ENCODE measurements at regions not wholly inside any gene's neighbourhood (a gene's known extent, or its start where the extent isn't known, plus 50 kb on each side); places are given as distances from the start of the nearest gene placed in this dataset.

DNA sequence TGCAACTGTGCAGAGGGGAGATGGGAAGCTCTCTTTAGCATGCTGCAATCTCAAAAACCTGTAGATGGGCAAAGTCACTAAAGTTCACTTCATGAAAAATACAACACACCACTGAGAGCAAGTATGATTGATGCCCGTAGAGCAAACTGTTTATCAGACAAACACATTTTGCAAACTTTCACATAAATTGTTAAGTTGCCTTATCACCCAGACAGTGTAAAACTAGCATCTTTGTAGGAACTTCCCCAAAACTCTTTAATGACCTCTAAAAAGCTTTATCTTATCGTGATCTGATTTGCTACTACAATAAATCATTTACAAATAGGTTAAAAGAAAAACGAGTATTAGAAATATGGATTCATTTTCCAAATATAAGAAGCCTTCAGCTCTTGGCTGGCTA is 391.0 kb downstream of the LMO4 start:
- TF ChIP-seq ISL1 (CRISPR knock-in tag; IDR thresholded peaks at IDR 0.05), result no peak
- no peak for TF ChIP-seq CSDC2 (CRISPR knock-in tag; IDR thresholded peaks at IDR 0.05)
- TF ChIP-seq, protein P1, sequence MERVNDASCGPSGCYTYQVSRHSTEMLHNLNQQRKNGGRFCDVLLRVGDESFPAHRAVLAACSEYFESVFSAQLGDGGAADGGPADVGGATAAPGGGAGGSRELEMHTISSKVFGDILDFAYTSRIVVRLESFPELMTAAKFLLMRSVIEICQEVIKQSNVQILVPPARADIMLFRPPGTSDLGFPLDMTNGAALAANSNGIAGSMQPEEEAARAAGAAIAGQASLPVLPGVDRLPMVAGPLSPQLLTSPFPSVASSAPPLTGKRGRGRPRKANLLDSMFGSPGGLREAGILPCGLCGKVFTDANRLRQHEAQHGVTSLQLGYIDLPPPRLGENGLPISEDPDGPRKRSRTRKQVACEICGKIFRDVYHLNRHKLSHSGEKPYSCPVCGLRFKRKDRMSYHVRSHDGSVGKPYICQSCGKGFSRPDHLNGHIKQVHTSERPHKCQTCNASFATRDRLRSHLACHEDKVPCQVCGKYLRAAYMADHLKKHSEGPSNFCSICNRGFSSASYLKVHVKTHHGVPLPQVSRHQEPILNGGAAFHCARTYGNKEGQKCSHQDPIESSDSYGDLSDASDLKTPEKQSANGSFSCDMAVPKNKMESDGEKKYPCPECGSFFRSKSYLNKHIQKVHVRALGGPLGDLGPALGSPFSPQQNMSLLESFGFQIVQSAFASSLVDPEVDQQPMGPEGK (CRISPR knock-in tag; IDR thresholded peaks at IDR 0.05; ENCODE audit: borderline replicate concordance), result no peak
- TF ChIP-seq ZC3H10 (CRISPR knock-in tag; IDR thresholded peaks at IDR 0.05), result no peak
- TF ChIP-seq, protein P2, sequence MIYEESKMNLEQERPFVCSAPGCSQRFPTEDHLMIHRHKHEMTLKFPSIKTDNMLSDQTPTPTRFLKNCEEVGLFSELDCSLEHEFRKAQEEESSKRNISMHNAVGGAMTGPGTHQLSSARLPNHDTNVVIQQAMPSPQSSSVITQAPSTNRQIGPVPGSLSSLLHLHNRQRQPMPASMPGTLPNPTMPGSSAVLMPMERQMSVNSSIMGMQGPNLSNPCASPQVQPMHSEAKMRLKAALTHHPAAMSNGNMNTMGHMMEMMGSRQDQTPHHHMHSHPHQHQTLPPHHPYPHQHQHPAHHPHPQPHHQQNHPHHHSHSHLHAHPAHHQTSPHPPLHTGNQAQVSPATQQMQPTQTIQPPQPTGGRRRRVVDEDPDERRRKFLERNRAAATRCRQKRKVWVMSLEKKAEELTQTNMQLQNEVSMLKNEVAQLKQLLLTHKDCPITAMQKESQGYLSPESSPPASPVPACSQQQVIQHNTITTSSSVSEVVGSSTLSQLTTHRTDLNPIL (CRISPR knock-in tag; IDR thresholded peaks at IDR 0.05; ENCODE audit: low read depth), result no peak
- no peak for TF ChIP-seq ZFP30 (CRISPR knock-in tag; IDR thresholded peaks at IDR 0.05)
- TF ChIP-seq ARNTL (CRISPR knock-in tag; IDR thresholded peaks at IDR 0.05; ENCODE audit: borderline replicate concordance, low read depth), result no peak
- no peak for TF ChIP-seq RARB (CRISPR knock-in tag; IDR thresholded peaks at IDR 0.05)
- no peak for TF ChIP-seq ZFP3 (CRISPR knock-in tag; IDR thresholded peaks at IDR 0.05)
- TF ChIP-seq SNAI2 (CRISPR knock-in tag; IDR thresholded peaks at IDR 0.05), result no peak
